Ovary (tissue), 3 donors: ENCODE measurements at regions not wholly inside any gene's neighbourhood (a gene's known extent, or its start where the extent isn't known, plus 50 kb on each side); places are given as distances from the start of the nearest gene placed in this dataset.

Experiments used
- EP300 ChIP-seq: sonication (generic); formaldehyde crosslinking; IDR thresholded peaks from one replicate; pipeline ENCODE4 v1.6.1; 2017; ENCODE audit warnings: antibody characterized with exemption
- POLR2A ChIP-seq: fragments of 450-650 bp; IDR thresholded peaks from one replicate; pipeline ENCODE4 v1.6.1; 2017; ENCODE audit warnings: antibody characterized with exemption, mild to moderate bottlenecking, moderate library complexity
- TF ChIP-seq, protein P1 (sequence below), 3 donors: fragments of 450-650 bp in 2 of 3; fragments of 200-600 bp in 1 of 3; IDR thresholded peaks; one replicate each; pipeline versions ENCODE4 v1.5.1 to v1.8.0; 2016 to 2022; ENCODE audit warnings: antibody characterized with exemption in 3 of 3, mild to moderate bottlenecking in 1 of 3
- donor health status: DM: no; HTN: no; CAD: no.

DNA sequence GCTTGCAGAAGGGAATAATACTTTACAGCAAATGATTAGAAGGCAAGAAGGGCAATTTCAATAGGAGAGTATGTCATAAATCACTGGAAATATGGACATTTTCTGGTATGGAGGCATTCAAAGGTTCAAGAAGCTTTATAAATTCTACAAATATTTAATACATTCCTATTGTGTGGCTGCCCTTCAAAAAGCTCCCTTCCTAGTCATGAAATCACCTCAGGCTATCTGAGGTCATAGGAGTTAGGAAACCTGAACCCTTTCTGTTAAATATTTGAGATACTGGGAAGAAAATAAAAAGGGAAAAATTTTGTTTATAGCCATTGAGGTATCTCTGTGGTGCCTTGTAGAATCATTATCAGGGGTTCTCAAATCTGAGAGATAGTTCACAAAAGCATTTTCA is 316.8 kb upstream of the EMCN start:
- TF ChIP-seq, protein P1, sequence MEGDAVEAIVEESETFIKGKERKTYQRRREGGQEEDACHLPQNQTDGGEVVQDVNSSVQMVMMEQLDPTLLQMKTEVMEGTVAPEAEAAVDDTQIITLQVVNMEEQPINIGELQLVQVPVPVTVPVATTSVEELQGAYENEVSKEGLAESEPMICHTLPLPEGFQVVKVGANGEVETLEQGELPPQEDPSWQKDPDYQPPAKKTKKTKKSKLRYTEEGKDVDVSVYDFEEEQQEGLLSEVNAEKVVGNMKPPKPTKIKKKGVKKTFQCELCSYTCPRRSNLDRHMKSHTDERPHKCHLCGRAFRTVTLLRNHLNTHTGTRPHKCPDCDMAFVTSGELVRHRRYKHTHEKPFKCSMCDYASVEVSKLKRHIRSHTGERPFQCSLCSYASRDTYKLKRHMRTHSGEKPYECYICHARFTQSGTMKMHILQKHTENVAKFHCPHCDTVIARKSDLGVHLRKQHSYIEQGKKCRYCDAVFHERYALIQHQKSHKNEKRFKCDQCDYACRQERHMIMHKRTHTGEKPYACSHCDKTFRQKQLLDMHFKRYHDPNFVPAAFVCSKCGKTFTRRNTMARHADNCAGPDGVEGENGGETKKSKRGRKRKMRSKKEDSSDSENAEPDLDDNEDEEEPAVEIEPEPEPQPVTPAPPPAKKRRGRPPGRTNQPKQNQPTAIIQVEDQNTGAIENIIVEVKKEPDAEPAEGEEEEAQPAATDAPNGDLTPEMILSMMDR (IDR thresholded peaks at IDR 0.05): no peak
- TF ChIP-seq POLR2A (no peak), EP300 (no peak)
